Motor neuron (in vitro differentiated cells): ENCODE measurements at regions not wholly inside any gene's neighbourhood (a gene's known extent, or its start where the extent isn't known, plus 50 kb on each side); places are given as distances from the start of the nearest gene placed in this dataset.
"Not testable (repeated sequence)": the region's sequence is repeated elsewhere in the genome, so short reads cannot be mapped to it uniquely, and the experiment has no call there.

Experiments used
- ATAC-seq, 8 experiments: fragments of 200-7000 bp; cut with Tn5 transposase; replicated peaks in 6 of 8; 2 replicates each; pipeline ENCODE4 v1.8.0; 2021; ENCODE audit warnings: mild to moderate bottlenecking in 8 of 8, moderate library complexity in 8 of 8
- H3K27ac ChIP-seq, 2 donors: fragments of 250-450 bp; sonication (Bioruptor Pico); 2 replicates each; pipeline ENCODE4 v1.9.0; 2021; ENCODE audit warnings: antibody characterized with exemption in 2 of 2, mild to moderate bottlenecking in 2 of 2, moderate library complexity in 1 of 2
- H3K4me1 ChIP-seq, 2 donors: fragments of 250-450 bp; sonication (Bioruptor Pico); replicated peaks in 1 of 2; 2 replicates each; pipeline ENCODE4 v1.6.1; 2021; ENCODE audit warnings: antibody characterized with exemption in 2 of 2, mild to moderate bottlenecking in 2 of 2, moderate library complexity in 1 of 2
- H3K4me3 ChIP-seq, 5 donors: fragments of 250-450 bp; sonication (Bioruptor Pico); 2 replicates each; pipeline ENCODE4 v1.9.0; 2021; ENCODE audit warnings: antibody characterized with exemption in 5 of 5, mild to moderate bottlenecking in 5 of 5, moderate library complexity in 4 of 5
- WGBS, 10 experiments: fragments of 450-650 bp; shearing (Covaris generic); methylation state at CpG; one replicate each; pipeline ENCODE4 v1.0.0; 2022; 5-methylcytosine and 5-hydroxymethylcytosine counted together
- in situ Hi-C, 9 experiments: fragments of 400-800 bp; cut with MboI; loops; one replicate each; pipeline ENCODE4 v1.15.0; 2021; ENCODE audit warnings: low sequenced_read_pairs in 9 of 9, low pct_unique_long_range_greater_than_20kb in 2 of 9; ENCODE audit not compliant: unreplicated experiment in 9 of 9

DNA sequence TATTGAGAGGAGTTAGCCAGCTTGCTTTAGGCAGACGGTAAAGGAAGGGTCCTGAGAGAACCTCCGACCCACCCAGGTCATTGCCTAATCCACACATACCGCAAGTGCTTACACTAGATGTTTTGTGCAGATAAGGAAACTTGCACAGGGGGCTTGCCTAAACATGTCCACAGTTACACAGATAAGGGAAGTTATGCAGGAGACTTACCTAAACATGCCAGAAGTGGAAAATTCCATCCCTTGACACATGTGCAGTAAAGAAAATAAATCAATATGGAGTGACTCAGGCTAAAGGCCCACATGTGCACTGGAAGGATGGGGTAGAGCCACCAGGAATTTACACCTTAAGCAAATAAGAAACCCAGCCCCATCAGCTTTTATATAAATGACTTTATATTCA is 232.8 kb upstream of the HDX start:
- Histone ChIP-seq H3K4me1 (no peaks in the 10 kb centered on the region), H3K4me3 (no peak overlapping the region), H3K27ac (no peak overlapping the region)
- ATAC-seq = no peak
- 40 to 100% (median 90%) methylated on average over 1 to 2 of the region's 3 CpGs; no CpG with 5 or more reads in 7 of the 10 experiments for WGBS, 10 experiments
- in situ Hi-C loops = loop anchor here in 2 of 9 experiments (25.0 kb wide), 2 partner anchors 177 to 302 kb away; no protein-coding TSS in a partner anchor

GRCh38 chrX:84737471-84737871 is 235.2 kb upstream of the HDX start:
- Histone ChIP-seq H3K4me3 (no peak overlapping the region), H3K4me1 (no peaks in the 10 kb centered on the region), H3K27ac (no peak overlapping the region)
- in situ Hi-C loops = loop anchor here in 2 of 9 experiments (25.0 kb wide), 2 partner anchors 175 to 300 kb away; no protein-coding TSS in a partner anchor
- 20 to 80% methylated on average over 1 to 2 of the region's 4 CpGs; no CpG with 5 or more reads in 8 of the 10 experiments for WGBS, 10 experiments
- no peak for ATAC-seq

GRCh38 chrX:84747516-84747915 is 245.3 kb upstream of the HDX start:
- Histone ChIP-seq H3K4me1 (no peaks in the 10 kb centered on the region), H3K27ac (no peak overlapping the region), H3K4me3 (no peak overlapping the region)
- in situ Hi-C loops = loop anchor here in 2 of 9 experiments (25.0 kb wide), 2 partner anchors 165 to 290 kb away; no protein-coding TSS in a partner anchor
- no peak for ATAC-seq
- WGBS, 10 experiments = 53% methylated on average over 4 of the region's 5 CpGs; no CpG with 5 or more reads in 9 of the 10 experiments

- ATAC-seq = no peak
- H3K27ac ChIP-seq = no peak overlapping the region
- in situ Hi-C loops = loop anchor here in 2 of 9 experiments (25.0 kb wide), 2 partner anchors 163 to 288 kb away; no protein-coding TSS in a partner anchor
- H3K4me3 ChIP-seq = no peak overlapping the region
- no peaks in the 10 kb centered on the region for H3K4me1 ChIP-seq
- WGBS, 10 experiments = 0 to 100% (median 45%) methylated on average over 1 to 6 of the region's 6 CpGs; no CpG with 5 or more reads in 5 of the 10 experiments
Measured at GRCh38 chrX:84748965-84749656, 246.9 kb upstream of the HDX start.

- Histone ChIP-seq H3K27ac (no peak overlapping the region), H3K4me3 (no peak overlapping the region), H3K4me1 (no peaks in the 10 kb centered on the region)
- 80% methylated on average over 1 of the region's 1 CpG; no CpG with 5 or more reads in 9 of the 10 experiments for WGBS, 10 experiments
- ATAC-seq = no peak
- in situ Hi-C loops = no loop called here
Measured at GRCh38 chrX:84760560-84760959, 243.1 kb upstream of the APOOL start.

DNA sequence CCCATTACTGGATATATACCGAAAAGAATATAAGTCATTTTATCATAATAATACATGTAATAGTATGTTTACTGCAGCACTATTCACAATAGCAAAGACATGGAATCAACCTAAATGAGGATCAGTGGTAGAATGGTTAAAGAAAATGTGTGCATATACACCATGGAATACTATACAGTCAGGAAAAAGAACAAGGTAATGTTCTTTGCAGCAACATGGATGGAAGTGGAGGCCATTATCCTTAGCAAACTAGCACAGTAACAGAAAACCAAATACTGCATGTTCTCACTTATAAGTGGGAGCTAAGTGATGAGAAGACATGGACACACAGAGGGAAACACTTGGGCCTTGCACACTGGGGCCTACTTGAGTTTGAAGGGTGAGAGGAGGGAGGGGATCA is 207.4 kb upstream of the APOOL start:
- Histone ChIP-seq H3K27ac (no peak overlapping the region), H3K4me1 (no peaks in the 10 kb centered on the region), H3K4me3 (no peak overlapping the region)
- ATAC-seq = no peak
- in situ Hi-C loops = no loop called here
- 89 to 100% (median 100%) methylated on average over 1 of the region's 1 CpG; no CpG with 5 or more reads in 7 of the 10 experiments for WGBS, 10 experiments

GRCh38 chrX:84830836-84831235 is 172.8 kb upstream of the APOOL start:
- H3K27ac ChIP-seq = no peak overlapping the region
- no peak overlapping the region for H3K4me3 ChIP-seq
- no peak for ATAC-seq
- H3K4me1 ChIP-seq = no peaks in the 10 kb centered on the region
- in situ Hi-C loops = no loop called here

GRCh38 chrX:84846541-84846940 is 157.1 kb upstream of the APOOL start:
- 11 to 67% methylated on average over 1 of the region's 1 CpG; no CpG with 5 or more reads in 8 of the 10 experiments for WGBS, 10 experiments
- in situ Hi-C loops, H3K27ac ChIP-seq, ATAC-seq, H3K4me3 ChIP-seq, H3K4me1 ChIP-seq: not testable (repeated sequence)

- H3K4me3 ChIP-seq, ATAC-seq, H3K4me1 ChIP-seq, H3K27ac ChIP-seq, in situ Hi-C loops: not testable (repeated sequence)
- 50 to 80% (median 52%) methylated on average over 1 to 3 of the region's 3 CpGs; no CpG with 5 or more reads in 6 of the 10 experiments for WGBS, 10 experiments
Measured at GRCh38 chrX:84851183-84851582, 152.5 kb upstream of the APOOL start.

DNA sequence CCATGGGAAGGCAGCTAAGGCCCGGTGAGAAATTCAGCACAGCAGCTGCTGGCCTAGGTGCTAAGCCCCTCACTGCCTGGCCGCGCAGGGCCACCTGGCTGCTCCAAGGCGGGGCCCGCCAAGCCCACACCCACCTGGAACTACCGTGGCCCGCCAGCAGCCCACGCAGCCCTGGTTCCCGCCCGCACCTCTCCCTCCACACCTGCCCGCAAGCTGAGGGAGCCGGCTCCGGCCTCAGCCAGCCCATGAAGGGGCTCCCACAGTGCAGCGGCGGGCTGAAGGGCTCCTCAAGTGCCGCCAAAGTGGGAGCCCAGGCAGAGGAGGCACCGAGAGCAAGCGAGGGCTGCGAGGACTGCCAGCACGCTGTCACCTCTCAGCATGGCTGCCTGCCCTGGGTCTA is 146.9 kb upstream of the APOOL start:
- in situ Hi-C loops, H3K4me3 ChIP-seq, H3K27ac ChIP-seq, H3K4me1 ChIP-seq, ATAC-seq: not testable (repeated sequence)
- no CpG with 5 or more reads among the region's 20 CpGs for WGBS, 10 experiments

- H3K4me1 ChIP-seq, H3K4me3 ChIP-seq, ATAC-seq, in situ Hi-C loops, H3K27ac ChIP-seq: not testable (repeated sequence)
- no CpG with 5 or more reads among the region's 2 CpGs for WGBS, 10 experiments
Measured at GRCh38 chrX:84858771-84859170, 144.9 kb upstream of the APOOL start.

DNA sequence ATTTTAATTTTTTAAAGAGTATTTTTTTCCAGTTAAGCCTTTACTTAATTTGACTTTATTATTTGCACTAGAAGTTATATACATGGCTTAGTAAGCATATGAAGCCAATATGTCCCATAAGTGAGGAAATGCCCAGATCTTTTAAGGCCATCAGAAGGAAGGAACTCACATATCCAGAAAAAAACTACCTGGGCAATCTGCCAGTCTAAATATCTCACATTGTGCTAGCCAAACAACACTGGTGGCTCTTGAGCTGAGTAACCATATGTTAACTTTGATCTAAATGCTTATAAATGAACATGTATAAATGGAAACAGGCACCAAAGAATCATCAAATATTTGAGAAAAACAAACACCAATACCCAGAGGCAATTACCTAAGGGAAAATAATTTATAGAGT is 138.6 kb upstream of the APOOL start:
- H3K27ac ChIP-seq = no peak overlapping the region
- no peak for ATAC-seq
- in situ Hi-C loops = no loop called here

DNA sequence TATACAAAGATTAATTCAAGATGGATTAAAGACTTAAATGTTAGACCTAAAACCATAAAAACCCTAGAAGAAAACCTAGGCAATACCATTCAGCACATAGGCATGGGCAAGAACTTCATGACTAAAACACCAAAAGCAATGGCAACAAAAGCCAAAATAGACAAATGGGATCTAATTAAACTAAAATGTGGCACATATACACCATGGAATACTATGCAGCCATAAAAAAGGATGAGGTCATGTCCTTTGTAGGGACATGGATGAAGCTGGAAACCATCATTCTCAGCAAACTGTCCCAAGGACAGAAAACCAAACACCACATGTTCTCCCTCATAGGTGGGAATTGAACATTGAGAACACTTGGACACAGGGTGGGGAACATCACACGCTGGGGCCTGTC is 133.4 kb upstream of the APOOL start:
- ATAC-seq, H3K4me1 ChIP-seq, H3K4me3 ChIP-seq, in situ Hi-C loops, H3K27ac ChIP-seq: not testable (repeated sequence)
- WGBS, 10 experiments = no CpG with 5 or more reads among the region's 1 CpG

More for the DNA sequence above, 138.6 kb upstream of the APOOL start:
- Histone ChIP-seq H3K4me3 (no peak overlapping the region), H3K4me1 (no peaks in the 10 kb centered on the region)
